ENCODE measurements at regions not wholly inside any gene's neighbourhood (a gene's known extent, or its start where the extent isn't known, plus 50 kb on each side); places are given as distances from the start of the nearest gene placed in this dataset.

- TF ChIP-seq CTCF (IDR thresholded peaks at IDR 0.05) (no peak), POLR2A (IDR thresholded peaks at IDR 0.05) (no peak)
Measured at GRCh38 chr14:70268760-70269159, 80.0 kb upstream of the SLC8A3 start.

Measured in ovary (tissue), 3 donors.